ENCODE measurements at regions not wholly inside any gene's neighbourhood (a gene's known extent, or its start where the extent isn't known, plus 50 kb on each side); places are given as distances from the start of the nearest gene placed in this dataset.

GRCh38 chr3:188037965-188038581 is 115.9 kb upstream of the LPP start:
- TF ChIP-seq CTBP1 (IDR thresholded peaks at IDR 0.05; ENCODE audit: borderline replicate concordance) (no peak), FOXA1 (IDR thresholded peaks at IDR 0.05) (no peak), TARDBP (IDR thresholded peaks at IDR 0.05) (no peak), L3MBTL2 (conservative IDR thresholded peaks at IDR 0.05) (no peak), SP1 (IDR thresholded peaks at IDR 0.05) (no peak)
- ChIA-PET POLR2A (no interaction called here), CTCF (interaction anchor here (1.1 kb wide), 1 partner anchor 916 kb away, joined by 4 read pairs; no protein-coding TSS in a partner anchor)
- no peak for DNase-seq (ENCODE audit: extremely low spot score)

- TF ChIP-seq FOXA1 (IDR thresholded peaks at IDR 0.05) (no peak), ZNF384 (IDR thresholded peaks at IDR 0.05) (no peak), FOXK2 (IDR thresholded peaks at IDR 0.05) (no peak), FOXM1 (IDR thresholded peaks at IDR 0.05; ENCODE audit: borderline replicate concordance) (no peak), L3MBTL2 (conservative IDR thresholded peaks at IDR 0.05) (no peak), TARDBP (IDR thresholded peaks at IDR 0.05) (no peak), PKNOX1 (IDR thresholded peaks at IDR 0.05) (no peak), BHLHE40 (IDR thresholded peaks at IDR 0.05; ENCODE audit: borderline replicate concordance) (no peak), ELF4 (IDR thresholded peaks at IDR 0.05) (no peak), SP1 (IDR thresholded peaks at IDR 0.05) (no peak), SUZ12 (IDR thresholded peaks at IDR 0.05) (no peak), CTBP1 (IDR thresholded peaks at IDR 0.05; ENCODE audit: borderline replicate concordance) (no peak), ARNT (IDR thresholded peaks at IDR 0.05) (no peak), LEF1 (IDR thresholded peaks at IDR 0.05; ENCODE audit: borderline replicate concordance) (no peak), HDGF (IDR thresholded peaks at IDR 0.05; ENCODE audit: borderline replicate concordance) (no peak), NFRKB (IDR thresholded peaks at IDR 0.05) (no peak)
- DNase-seq (ENCODE audit: extremely low spot score) = no peak
- ChIA-PET CTCF (interaction anchor here (1.3 kb wide), 1 partner anchor 9 kb away, joined by 3 read pairs; no protein-coding TSS in a partner anchor), POLR2A (no interaction called here)
Measured at GRCh38 chr3:188041193-188041592, 112.8 kb upstream of the LPP start.

- ChIA-PET POLR2A (no interaction called here), CTCF (interaction anchor here (1.3 kb wide), 1 partner anchor 9 kb away, joined by 3 read pairs; no protein-coding TSS in a partner anchor)
- no peak for DNase-seq (ENCODE audit: extremely low spot score)
- TF ChIP-seq ARNT (IDR thresholded peaks at IDR 0.05) (no peak), CTBP1 (IDR thresholded peaks at IDR 0.05; ENCODE audit: borderline replicate concordance) (no peak), HDGF (IDR thresholded peaks at IDR 0.05; ENCODE audit: borderline replicate concordance) (no peak), SP1 (IDR thresholded peaks at IDR 0.05) (no peak), ELF4 (IDR thresholded peaks at IDR 0.05) (no peak), FOXK2 (IDR thresholded peaks at IDR 0.05) (no peak), LEF1 (IDR thresholded peaks at IDR 0.05; ENCODE audit: borderline replicate concordance) (no peak), L3MBTL2 (conservative IDR thresholded peaks at IDR 0.05) (no peak), SUZ12 (IDR thresholded peaks at IDR 0.05) (no peak), BHLHE40 (IDR thresholded peaks at IDR 0.05; ENCODE audit: borderline replicate concordance) (no peak), TARDBP (IDR thresholded peaks at IDR 0.05) (no peak), ZNF384 (IDR thresholded peaks at IDR 0.05) (no peak), FOXA1 (IDR thresholded peaks at IDR 0.05) (no peak), PKNOX1 (IDR thresholded peaks at IDR 0.05) (no peak), NFRKB (IDR thresholded peaks at IDR 0.05) (no peak), FOXM1 (IDR thresholded peaks at IDR 0.05; ENCODE audit: borderline replicate concordance) (no peak)
Measured at GRCh38 chr3:188041895-188042294, 112.1 kb upstream of the LPP start.

- TF ChIP-seq FOXA1 (IDR thresholded peaks at IDR 0.05) (no peak), TARDBP (IDR thresholded peaks at IDR 0.05) (no peak), ZNF384 (IDR thresholded peaks at IDR 0.05) (no peak), BHLHE40 (IDR thresholded peaks at IDR 0.05; ENCODE audit: borderline replicate concordance) (no peak), SUZ12 (IDR thresholded peaks at IDR 0.05) (no peak), NFRKB (IDR thresholded peaks at IDR 0.05) (no peak), LEF1 (IDR thresholded peaks at IDR 0.05; ENCODE audit: borderline replicate concordance) (no peak), FOXK2 (IDR thresholded peaks at IDR 0.05) (no peak), ELF4 (IDR thresholded peaks at IDR 0.05) (no peak), FOXM1 (IDR thresholded peaks at IDR 0.05; ENCODE audit: borderline replicate concordance) (no peak), CTBP1 (IDR thresholded peaks at IDR 0.05; ENCODE audit: borderline replicate concordance) (no peak), L3MBTL2 (conservative IDR thresholded peaks at IDR 0.05) (no peak)
- CTCF ChIA-PET = interaction anchor here (1.3 kb wide), 1 partner anchor 8 kb away, joined by 3 read pairs; no protein-coding TSS in a partner anchor
- DNase-seq (ENCODE audit: extremely low spot score) = no peak
- POLR2A ChIA-PET = no interaction called here
Measured at GRCh38 chr3:188042466-188042865, 111.5 kb upstream of the LPP start.

- POLR2A ChIA-PET = interaction anchor here (0.7 kb wide), 1 partner anchor 133 kb away, joined by 3 read pairs; no protein-coding TSS in a partner anchor
- no peak for DNase-seq (ENCODE audit: extremely low spot score)
- CTCF ChIA-PET = no interaction called here
- no peak for TF ChIP-seq FOXM1 (IDR thresholded peaks at IDR 0.05; ENCODE audit: borderline replicate concordance)
- no peak for TF ChIP-seq NFRKB (IDR thresholded peaks at IDR 0.05)
- TF ChIP-seq SP1 (IDR thresholded peaks at IDR 0.05) = no peak
- no peak for TF ChIP-seq BHLHE40 (IDR thresholded peaks at IDR 0.05; ENCODE audit: borderline replicate concordance)
- TF ChIP-seq PKNOX1 (IDR thresholded peaks at IDR 0.05) = no peak
- no peak for TF ChIP-seq FOXK2 (IDR thresholded peaks at IDR 0.05)
- no peak for TF ChIP-seq HDGF (IDR thresholded peaks at IDR 0.05; ENCODE audit: borderline replicate concordance)
- TF ChIP-seq ELF4 (IDR thresholded peaks at IDR 0.05) = no peak
- TF ChIP-seq CTBP1 (IDR thresholded peaks at IDR 0.05; ENCODE audit: borderline replicate concordance) = no peak
- TF ChIP-seq ZNF384 (IDR thresholded peaks at IDR 0.05) = no peak
- TF ChIP-seq ARNT (IDR thresholded peaks at IDR 0.05) = no peak
- TF ChIP-seq SUZ12 (IDR thresholded peaks at IDR 0.05) = no peak
- TF ChIP-seq L3MBTL2 (conservative IDR thresholded peaks at IDR 0.05) = no peak
- TF ChIP-seq FOXA1 (IDR thresholded peaks at IDR 0.05) = no peak
- TF ChIP-seq TARDBP (IDR thresholded peaks at IDR 0.05) = no peak
Measured at GRCh38 chr3:188043891-188044290, 110.1 kb upstream of the LPP start.

Measured in HEK293T (cell line).